ENCODE measurements at regions not wholly inside any gene's neighbourhood (a gene's known extent, or its start where the extent isn't known, plus 50 kb on each side); places are given as distances from the start of the nearest gene placed in this dataset.

DNA sequence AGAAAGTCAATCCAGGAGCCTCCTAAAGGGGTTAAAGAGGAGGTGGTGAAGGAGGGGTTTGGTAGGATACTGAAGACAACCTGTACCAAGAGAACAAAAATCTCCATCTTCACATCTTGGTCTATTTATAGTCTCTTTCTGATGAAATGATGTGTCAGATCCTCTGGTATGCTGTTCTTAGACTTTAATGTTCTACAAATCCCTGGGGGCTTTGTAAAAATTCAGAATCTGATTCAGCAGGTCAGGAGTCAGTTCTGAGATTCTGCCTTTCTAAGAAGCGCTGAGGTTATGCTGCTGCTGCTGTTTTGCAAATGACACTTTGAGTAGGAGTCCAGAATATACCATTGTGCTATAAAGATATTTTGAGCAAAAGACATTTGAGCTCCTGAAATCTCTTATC, 172.9 kb upstream of the GLRA2 start:
- H3K4ac ChIP-seq (ENCODE audit: low read depth, low read length): no peak overlapping the region
- no peak overlapping the region for H2AK5ac ChIP-seq (ENCODE audit: low read depth, low read length)
- TF ChIP-seq MAFK (IDR thresholded peaks at IDR 0.05; ENCODE audit: low read depth, low read length) (no peak), RAD21 (IDR thresholded peaks at IDR 0.05; ENCODE audit: low read length) (no peak), POLR2A (IDR thresholded peaks at IDR 0.05; ENCODE audit: low read depth, low read length) (no peak), RFX5 (IDR thresholded peaks at IDR 0.05; ENCODE audit: low read depth, low read length) (no peak), MXI1 (IDR thresholded peaks at IDR 0.05; ENCODE audit: borderline replicate concordance, low read depth, low read length) (no peak), RCOR1 (IDR thresholded peaks at IDR 0.05; ENCODE audit: insufficient replicate concordance, low read length) (no peak), FOS (IDR thresholded peaks at IDR 0.05; ENCODE audit: low read depth, low read length) (no peak), CHD1 (IDR thresholded peaks at IDR 0.05; ENCODE audit: low read depth, low read length) (no peak), BHLHE40 (IDR thresholded peaks at IDR 0.05; ENCODE audit: low read depth, low read length) (no peak), NFE2L2 (IDR thresholded peaks at IDR 0.05; ENCODE audit: low read depth, low read length) (no peak), CEBPB (IDR thresholded peaks at IDR 0.05; ENCODE audit: low read depth, low read length) (no peak), SMC3 (IDR thresholded peaks at IDR 0.05; ENCODE audit: low read depth, low read length) (no peak), MAZ (IDR thresholded peaks at IDR 0.05; ENCODE audit: borderline replicate concordance, low read depth, low read length) (no peak)
- TF ChIP-seq, protein P1, sequence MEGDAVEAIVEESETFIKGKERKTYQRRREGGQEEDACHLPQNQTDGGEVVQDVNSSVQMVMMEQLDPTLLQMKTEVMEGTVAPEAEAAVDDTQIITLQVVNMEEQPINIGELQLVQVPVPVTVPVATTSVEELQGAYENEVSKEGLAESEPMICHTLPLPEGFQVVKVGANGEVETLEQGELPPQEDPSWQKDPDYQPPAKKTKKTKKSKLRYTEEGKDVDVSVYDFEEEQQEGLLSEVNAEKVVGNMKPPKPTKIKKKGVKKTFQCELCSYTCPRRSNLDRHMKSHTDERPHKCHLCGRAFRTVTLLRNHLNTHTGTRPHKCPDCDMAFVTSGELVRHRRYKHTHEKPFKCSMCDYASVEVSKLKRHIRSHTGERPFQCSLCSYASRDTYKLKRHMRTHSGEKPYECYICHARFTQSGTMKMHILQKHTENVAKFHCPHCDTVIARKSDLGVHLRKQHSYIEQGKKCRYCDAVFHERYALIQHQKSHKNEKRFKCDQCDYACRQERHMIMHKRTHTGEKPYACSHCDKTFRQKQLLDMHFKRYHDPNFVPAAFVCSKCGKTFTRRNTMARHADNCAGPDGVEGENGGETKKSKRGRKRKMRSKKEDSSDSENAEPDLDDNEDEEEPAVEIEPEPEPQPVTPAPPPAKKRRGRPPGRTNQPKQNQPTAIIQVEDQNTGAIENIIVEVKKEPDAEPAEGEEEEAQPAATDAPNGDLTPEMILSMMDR (conservative IDR thresholded peaks at IDR 0.05; ENCODE audit: low read depth, low read length): no peak
- TF ChIP-seq, protein P2, sequence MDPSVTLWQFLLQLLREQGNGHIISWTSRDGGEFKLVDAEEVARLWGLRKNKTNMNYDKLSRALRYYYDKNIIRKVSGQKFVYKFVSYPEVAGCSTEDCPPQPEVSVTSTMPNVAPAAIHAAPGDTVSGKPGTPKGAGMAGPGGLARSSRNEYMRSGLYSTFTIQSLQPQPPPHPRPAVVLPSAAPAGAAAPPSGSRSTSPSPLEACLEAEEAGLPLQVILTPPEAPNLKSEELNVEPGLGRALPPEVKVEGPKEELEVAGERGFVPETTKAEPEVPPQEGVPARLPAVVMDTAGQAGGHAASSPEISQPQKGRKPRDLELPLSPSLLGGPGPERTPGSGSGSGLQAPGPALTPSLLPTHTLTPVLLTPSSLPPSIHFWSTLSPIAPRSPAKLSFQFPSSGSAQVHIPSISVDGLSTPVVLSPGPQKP (IDR thresholded peaks at IDR 0.05; ENCODE audit: borderline replicate concordance, low read depth, low read length): no peak
- TF ChIP-seq, protein P3, sequence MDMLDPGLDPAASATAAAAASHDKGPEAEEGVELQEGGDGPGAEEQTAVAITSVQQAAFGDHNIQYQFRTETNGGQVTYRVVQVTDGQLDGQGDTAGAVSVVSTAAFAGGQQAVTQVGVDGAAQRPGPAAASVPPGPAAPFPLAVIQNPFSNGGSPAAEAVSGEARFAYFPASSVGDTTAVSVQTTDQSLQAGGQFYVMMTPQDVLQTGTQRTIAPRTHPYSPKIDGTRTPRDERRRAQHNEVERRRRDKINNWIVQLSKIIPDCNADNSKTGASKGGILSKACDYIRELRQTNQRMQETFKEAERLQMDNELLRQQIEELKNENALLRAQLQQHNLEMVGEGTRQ (IDR thresholded peaks at IDR 0.05; ENCODE audit: low read depth, low read length): no peak
- H3K36me3 ChIP-seq (ENCODE audit: control insufficient read depth, insufficient read depth, low read length): no peaks in the 10 kb centered on the region
- H3K9me1 ChIP-seq (ENCODE audit: insufficient read depth, low read length): no peaks in the 10 kb centered on the region
- no peak overlapping the region for H3K4me2 ChIP-seq (ENCODE audit: low read depth, low read length)
- H3K18ac ChIP-seq (ENCODE audit: low read depth, low read length): no peak overlapping the region
- H3K27ac ChIP-seq (ENCODE audit: insufficient read depth, low read length): no peak overlapping the region
- H2AK9ac ChIP-seq (replicated peaks; ENCODE audit: low read depth, low read length, poor library complexity): no peak overlapping the region
- H2BK120ac ChIP-seq (ENCODE audit: low read depth, low read length): no peak overlapping the region
- no peak overlapping the region for H2AFZ ChIP-seq (replicated peaks; ENCODE audit: low read length, poor library complexity)
- intact Hi-C loops (cut with micrococcal nuclease): no loop called here
- WGBS, 2 experiments (ENCODE audit: extremely low coverage in 2 of 2, insufficient read length in 1 of 2): no CpG with 5 or more reads among the region's 1 CpG
- H3K9ac ChIP-seq (ENCODE audit: low read depth, low read length): no peak overlapping the region
- H2BK20ac ChIP-seq (ENCODE audit: low read depth, low read length): no peak overlapping the region
- H3K9me3 ChIP-seq (ENCODE audit: control insufficient read depth, insufficient read depth, low read length): peaks cover 5% of the 10 kb centered on the region; the same call in 1 of the 2 replicates
- H4K20me1 ChIP-seq (ENCODE audit: insufficient read depth, low read length): no peaks in the 10 kb centered on the region
- no peaks in the 10 kb centered on the region for H3K79me1 ChIP-seq (ENCODE audit: low read depth in 1 of 2, low read length in 2 of 2)
- ATAC-seq (ENCODE audit: low read depth) (no peak), DNase-seq (no peak)
- ChIA-PET POLR2A (ENCODE audit: unreplicated experiment) (no interaction called here), CTCF (no interaction called here)
- H2BK5ac ChIP-seq (ENCODE audit: low read depth, low read length, poor library complexity, severe bottlenecking): no peak overlapping the region
- no peak overlapping the region for H4K91ac ChIP-seq (ENCODE audit: insufficient read depth, low read depth, low read length)
- no peak overlapping the region for H3K56ac ChIP-seq (ENCODE audit: extremely low read depth, insufficient read depth, low read length)
- H3K23ac ChIP-seq (ENCODE audit: low read depth, low read length): no peak overlapping the region
- no peak overlapping the region for H4K8ac ChIP-seq (ENCODE audit: low read depth in 2 of 2, low read length in 2 of 2)
- no peak overlapping the region for H3K14ac ChIP-seq (replicated peaks; ENCODE audit: low read depth, low read length)
- H2BK15ac ChIP-seq (ENCODE audit: low read depth, low read length): no peak overlapping the region
- H3K27me3 ChIP-seq (ENCODE audit: control insufficient read depth, insufficient read depth, low read length): no peaks in the 10 kb centered on the region
- BruUV-seq (replicated peaks): no TSS peak
- no peak overlapping the region for H3K4me3 ChIP-seq (ENCODE audit: insufficient read depth, low read depth, low read length)
- dilution Hi-C loops (cut with HindIII; ENCODE audit: low sequenced_read_pairs, unreplicated experiment): no loop called here
- H4K5ac ChIP-seq (ENCODE audit: low read depth, low read length): no peak overlapping the region
- in situ Hi-C loops (cut with MboI; ENCODE audit: low sequenced_read_pairs): no loop called here
- H3K4me1 ChIP-seq (ENCODE audit: control insufficient read depth, insufficient read depth, low read length): no peaks in the 10 kb centered on the region
